ENCODE measurements at regions not wholly inside any gene's neighbourhood (a gene's known extent, or its start where the extent isn't known, plus 50 kb on each side); places are given as distances from the start of the nearest gene placed in this dataset.
A peak's percentile ranks its signal among the peaks of the same experiment; 100 is the strongest.
"Not testable (repeated sequence)": the region's sequence is repeated elsewhere in the genome, so short reads cannot be mapped to it uniquely, and the experiment has no call there.

- H3K27ac Mint-ChIP-seq = no peak overlapping the region
- DNase-seq (ENCODE audit: low spot score in 2 of 2) (no peak), ATAC-seq (no peak)
- no peaks in the 10 kb centered on the region for H3K36me3 Mint-ChIP-seq
- H3K9me3 Mint-ChIP-seq = no peaks in the 10 kb centered on the region
These were observed 457.8 kb downstream of the TRAM1L1 start for GRCh38 chr4:116627545-116627944.

- H3K27ac Mint-ChIP-seq; H3K36me3 Mint-ChIP-seq; ATAC-seq; H3K9me3 Mint-ChIP-seq; DNase-seq (ENCODE audit: low spot score in 2 of 2): not testable (repeated sequence)
These were observed 465.9 kb downstream of the TRAM1L1 start for GRCh38 chr4:116619508-116619907.

GRCh38 chr4:116618638-116619037 lies 466.7 kb downstream of the TRAM1L1 start:
- H3K27ac Mint-ChIP-seq = no peak overlapping the region

GRCh38 chr4:116603096-116603495 lies 482.3 kb downstream of the TRAM1L1 start:
- ATAC-seq = no peak
- peaks cover 6 to 8% of the 10 kb centered on the region in 2 donors for H3K9me3 Mint-ChIP-seq
- H3K36me3 Mint-ChIP-seq = peaks cover 0 to 4% of the 10 kb centered on the region in 2 donors
- H3K27ac Mint-ChIP-seq = no peak overlapping the region
- no peak for DNase-seq (ENCODE audit: low spot score in 2 of 2)

More at GRCh38 chr4:116618638-116619037, 466.7 kb downstream of the TRAM1L1 start:
- Mint-ChIP-seq H3K36me3 (no peaks in the 10 kb centered on the region), H3K9me3 (no peaks in the 10 kb centered on the region)
- ATAC-seq (no peak), DNase-seq (ENCODE audit: low spot score in 2 of 2) (no peak)

- Mint-ChIP-seq H3K27ac (no peak overlapping the region), H3K36me3 (peaks cover 0 to 4% of the 10 kb centered on the region in 2 donors), H3K9me3 (peaks cover 4 to 8% of the 10 kb centered on the region in 2 donors)
- DNase-seq (ENCODE audit: low spot score in 2 of 2) (peak in 1 of 2 donors; percentile 10), ATAC-seq (peak in 1 of 2 donors; percentile 43)
These were observed 485.5 kb downstream of the TRAM1L1 start for GRCh38 chr4:116599859-116600258.

- peaks cover 0 to 8% of the 10 kb centered on the region in 2 donors for H3K9me3 Mint-ChIP-seq
- DNase-seq (ENCODE audit: low spot score in 2 of 2) (no peak), ATAC-seq (no peak)
- H3K36me3 Mint-ChIP-seq = peaks cover 0 to 4% of the 10 kb centered on the region in 2 donors
- H3K27ac Mint-ChIP-seq = no peak overlapping the region
These were observed 486.2 kb downstream of the TRAM1L1 start for GRCh38 chr4:116598980-116599789.

- H3K36me3 Mint-ChIP-seq = peaks cover 0 to 4% of the 10 kb centered on the region in 2 donors
- H3K27ac Mint-ChIP-seq = no peak overlapping the region
- ATAC-seq (no peak), DNase-seq (ENCODE audit: low spot score in 2 of 2) (no peak)
- H3K9me3 Mint-ChIP-seq = peaks cover 0 to 10% of the 10 kb centered on the region in 2 donors
These were observed 487.0 kb downstream of the TRAM1L1 start for GRCh38 chr4:116598155-116598979.

- Mint-ChIP-seq H3K9me3 (peaks cover 0 to 4% of the 10 kb centered on the region in 2 donors), H3K36me3 (no peaks in the 10 kb centered on the region), H3K27ac (no peak overlapping the region)
- no peak for DNase-seq (ENCODE audit: low spot score in 2 of 2)
- ATAC-seq = no peak
These were observed 494.7 kb downstream of the TRAM1L1 start for GRCh38 chr4:116590648-116591047.

- peaks cover 0 to 4% of the 10 kb centered on the region in 2 donors for H3K9me3 Mint-ChIP-seq
- DNase-seq (ENCODE audit: low spot score in 2 of 2) (no peak), ATAC-seq (no peak)
- no peaks in the 10 kb centered on the region for H3K36me3 Mint-ChIP-seq
- no peak overlapping the region for H3K27ac Mint-ChIP-seq
These were observed 496.6 kb downstream of the TRAM1L1 start for GRCh38 chr4:116588783-116589182.

- Mint-ChIP-seq H3K9me3 (no peaks in the 10 kb centered on the region), H3K36me3 (no peaks in the 10 kb centered on the region), H3K27ac (no peak overlapping the region)
- DNase-seq (ENCODE audit: low spot score in 2 of 2) (no peak), ATAC-seq (no peak)
These were observed 500.1 kb downstream of the TRAM1L1 start for GRCh38 chr4:116585246-116585645.

- ATAC-seq (no peak), DNase-seq (ENCODE audit: low spot score in 2 of 2) (no peak)
- Mint-ChIP-seq H3K27ac (no peak overlapping the region), H3K9me3 (peaks cover 11 to 15% of the 10 kb centered on the region in 2 donors), H3K36me3 (no peaks in the 10 kb centered on the region)
These were observed 508.1 kb downstream of the TRAM1L1 start for GRCh38 chr4:116577321-116577720.

GRCh38 chr4:116573540-116573939 lies 511.8 kb downstream of the TRAM1L1 start:
- ATAC-seq = no peak
- no peaks in the 10 kb centered on the region for H3K36me3 Mint-ChIP-seq
- DNase-seq (ENCODE audit: low spot score in 2 of 2) = no peak
- peaks cover 16 to 30% of the 10 kb centered on the region in 2 donors for H3K9me3 Mint-ChIP-seq
- H3K27ac Mint-ChIP-seq = no peak overlapping the region

GRCh38 chr4:116561768-116562167 lies 523.6 kb downstream of the TRAM1L1 start:
- no peak for ATAC-seq
- H3K36me3 Mint-ChIP-seq = peaks cover 0 to 29% of the 10 kb centered on the region in 2 donors

GRCh38 chr4:116551806-116552205 lies 533.6 kb downstream of the TRAM1L1 start:
- Mint-ChIP-seq H3K9me3 (peaks cover 0 to 8% of the 10 kb centered on the region in 2 donors), H3K27ac (no peak overlapping the region), H3K36me3 (no peaks in the 10 kb centered on the region)
- no peak for ATAC-seq
- DNase-seq (ENCODE audit: low spot score in 2 of 2) = no peak

More at GRCh38 chr4:116561768-116562167, 523.6 kb downstream of the TRAM1L1 start:
- DNase-seq (ENCODE audit: low spot score in 2 of 2) = no peak
- Mint-ChIP-seq H3K9me3 (peaks cover 33 to 35% of the 10 kb centered on the region in 2 donors), H3K27ac (no peak overlapping the region)

- Mint-ChIP-seq H3K36me3 (no peaks in the 10 kb centered on the region), H3K27ac (no peak overlapping the region), H3K9me3 (peaks cover 0 to 18% of the 10 kb centered on the region in 2 donors)
- DNase-seq (ENCODE audit: low spot score in 2 of 2) (no peak), ATAC-seq (no peak)
These were observed 537.7 kb downstream of the TRAM1L1 start for GRCh38 chr4:116547632-116548031.

- DNase-seq (ENCODE audit: low spot score in 2 of 2) = no peak
- no peak for ATAC-seq
- H3K36me3 Mint-ChIP-seq = no peaks in the 10 kb centered on the region
- H3K27ac Mint-ChIP-seq = no peak overlapping the region
- peaks cover 0 to 14% of the 10 kb centered on the region in 2 donors for H3K9me3 Mint-ChIP-seq
These were observed 538.6 kb downstream of the TRAM1L1 start for GRCh38 chr4:116546759-116547158.

GRCh38 chr4:116544946-116545345 lies 540.4 kb downstream of the TRAM1L1 start:
- Mint-ChIP-seq H3K9me3 (peaks cover 0 to 14% of the 10 kb centered on the region in 2 donors), H3K36me3 (no peaks in the 10 kb centered on the region)

More at GRCh38 chr4:116544946-116545345, 540.4 kb downstream of the TRAM1L1 start:
- no peak overlapping the region for H3K27ac Mint-ChIP-seq
- no peak for DNase-seq (ENCODE audit: low spot score in 2 of 2)
- ATAC-seq = no peak

Measured in activated naive CD4-positive, alpha-beta T cell treated with anti-CD3 and anti-CD28 coated beads, Interleukin-2, amount 50 U/mL, for 72 hours (primary cell).